Left ventricle myocardium superior (tissue), 1 donor: ENCODE measurements at regions not wholly inside any gene's neighbourhood (a gene's known extent, or its start where the extent isn't known, plus 50 kb on each side); places are given as distances from the start of the nearest gene placed in this dataset.

Source experiments
- ATAC-seq: fragments of 200-7000 bp; cut with Tn5 transposase; one replicate; pipeline ENCODE4 v1.9.1; 2020; ENCODE audit warnings: mild to moderate bottlenecking, moderate library complexity
- DNase-seq: peaks from one replicate; pipeline ENCODE4 v3.0.0-alpha.2; 2020
- intact Hi-C: fragments of 100-400 bp; cut with micrococcal nuclease; formaldehyde crosslinking; loops from one replicate; pipeline ENCODE4 v1.11.0; 2022
- donor health status: DM: no; HTN: yes; CAD: no; lungs with severe emphysema.

DNA sequence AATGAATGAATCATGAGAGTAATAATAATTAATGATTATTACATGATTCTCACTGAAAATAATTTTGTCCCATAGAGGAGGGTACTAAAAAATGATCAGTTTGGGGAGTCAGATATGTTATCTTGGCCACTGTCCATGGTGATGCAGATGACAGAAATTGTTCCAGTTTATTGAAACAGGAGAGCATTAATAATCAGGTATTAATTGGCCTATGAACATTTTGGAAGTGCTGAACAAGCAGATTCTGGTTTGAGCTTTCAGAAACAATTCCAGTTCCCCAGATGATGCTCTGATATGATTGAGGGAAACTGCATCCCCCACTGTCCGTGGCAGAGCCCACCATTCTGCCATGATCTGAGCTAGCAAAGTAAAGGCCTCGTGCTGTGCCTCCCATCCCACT is 345.2 kb downstream of the ZSWIM6 start:
- intact Hi-C loops, result loop anchor here (10.0 kb wide), 1 partner anchor 128 kb away; no protein-coding TSS in a partner anchor
- no peak for ATAC-seq
- DNase-seq, result no peak

GRCh38 chr5:61678966-61679365 is 346.9 kb downstream of the ZSWIM6 start:
- DNase-seq, result no peak
- intact Hi-C loops, result loop anchor here (10.0 kb wide), 1 partner anchor 126 kb away; no protein-coding TSS in a partner anchor
- ATAC-seq, result no peak

GRCh38 chr5:61679562-61679961 is 347.5 kb downstream of the ZSWIM6 start:
- ATAC-seq, result no peak
- DNase-seq, result no peak
- intact Hi-C loops, result loop anchor here (10.0 kb wide), 1 partner anchor 125 kb away; no protein-coding TSS in a partner anchor

- DNase-seq (no peak), ATAC-seq (no peak)
- intact Hi-C loops, result no loop called here
Measured at GRCh38 chr5:61680247-61680646, 348.2 kb downstream of the ZSWIM6 start.

GRCh38 chr5:61683148-61683547 is 351.1 kb downstream of the ZSWIM6 start:
- intact Hi-C loops, result no loop called here
- ATAC-seq, result no peak
- no peak for DNase-seq

DNA sequence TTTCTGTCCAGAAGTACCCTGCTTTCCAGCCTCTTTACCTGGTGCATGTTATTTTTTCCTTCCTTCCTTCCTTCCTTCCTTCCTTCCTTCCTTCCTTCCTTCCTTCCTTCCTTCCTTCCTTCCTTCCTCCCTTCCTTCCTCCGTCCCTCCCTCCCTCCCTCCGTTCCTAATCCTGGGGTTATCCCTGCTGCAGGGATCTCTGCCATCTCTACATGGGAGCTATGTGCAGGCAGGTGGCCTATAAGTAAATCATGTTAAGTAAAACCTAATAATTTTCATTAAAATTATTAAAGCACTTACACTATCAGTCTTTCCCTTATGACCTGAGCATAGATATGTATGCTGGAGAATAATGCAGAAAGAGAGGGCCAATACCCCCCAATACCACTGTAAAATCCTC is 351.9 kb downstream of the ZSWIM6 start:
- intact Hi-C loops, result no loop called here
- DNase-seq (no peak), ATAC-seq (no peak)

- intact Hi-C loops, result no loop called here
- no peak for DNase-seq
- ATAC-seq, result no peak
Measured at GRCh38 chr5:61686491-61687257, 354.6 kb downstream of the ZSWIM6 start.

DNA sequence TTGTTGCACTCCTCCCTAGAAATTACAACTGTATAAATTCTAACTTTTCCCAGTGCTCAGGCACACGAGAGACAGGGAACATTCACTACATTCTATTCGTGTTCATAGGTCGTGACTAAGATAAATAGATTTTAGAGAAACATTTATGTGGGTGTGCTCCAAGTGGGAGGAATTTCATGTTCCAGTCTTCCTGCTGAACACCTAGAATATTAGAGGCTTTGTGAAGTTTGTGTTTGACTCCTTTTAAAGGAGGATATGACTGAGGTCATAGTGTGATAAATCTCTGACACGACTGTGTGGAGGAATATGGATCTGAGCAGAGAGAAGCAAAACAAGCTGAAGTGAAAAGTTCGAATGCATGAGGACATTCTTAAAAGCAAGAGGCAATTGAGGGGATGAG is 355.3 kb downstream of the ZSWIM6 start:
- intact Hi-C loops, result no loop called here
- no peak for DNase-seq
- ATAC-seq, result no peak

- no peak for ATAC-seq
- no peak for DNase-seq
Measured at GRCh38 chr5:61689153-61689846, 357.2 kb downstream of the ZSWIM6 start.

DNA sequence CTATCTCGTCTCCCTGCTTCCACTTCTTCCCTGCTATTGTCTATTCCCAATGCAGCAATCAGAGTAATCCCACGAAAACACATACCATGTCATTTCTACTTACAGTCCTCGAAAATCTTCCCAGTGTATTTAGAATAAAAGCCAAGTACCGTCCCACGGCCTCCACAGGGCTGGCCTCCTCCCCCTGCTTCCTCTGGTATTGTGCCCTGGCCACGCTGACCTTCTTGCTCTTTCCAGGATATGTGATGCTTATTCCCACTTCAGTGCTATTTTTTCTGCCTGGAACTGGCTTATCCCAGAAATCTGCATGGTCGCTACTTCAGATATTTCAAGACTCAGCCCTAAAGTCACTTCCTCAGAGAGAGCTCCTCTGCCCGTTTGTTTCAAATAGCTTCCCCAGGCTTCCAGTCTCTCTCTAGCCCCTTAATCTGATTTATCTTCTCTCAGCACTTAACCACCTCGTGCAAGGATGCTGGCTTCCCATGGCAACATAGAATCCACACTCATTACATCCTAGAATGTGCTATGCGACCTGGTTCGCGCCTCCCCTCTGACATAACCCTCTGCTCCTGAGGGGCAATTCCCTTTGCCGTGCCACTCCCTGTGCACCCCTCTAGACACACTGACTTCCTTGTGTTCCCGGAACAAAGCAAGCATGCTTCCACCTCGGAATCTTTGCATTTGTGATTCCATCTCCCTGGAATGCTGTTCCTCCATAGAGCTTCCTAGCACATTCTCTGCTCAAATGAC is 365.9 kb downstream of the ZSWIM6 start:
- DNase-seq (no peak), ATAC-seq (no peak)
- intact Hi-C loops, result no loop called here

More at GRCh38 chr5:61689153-61689846, 357.2 kb downstream of the ZSWIM6 start:
- intact Hi-C loops, result no loop called here

DNA sequence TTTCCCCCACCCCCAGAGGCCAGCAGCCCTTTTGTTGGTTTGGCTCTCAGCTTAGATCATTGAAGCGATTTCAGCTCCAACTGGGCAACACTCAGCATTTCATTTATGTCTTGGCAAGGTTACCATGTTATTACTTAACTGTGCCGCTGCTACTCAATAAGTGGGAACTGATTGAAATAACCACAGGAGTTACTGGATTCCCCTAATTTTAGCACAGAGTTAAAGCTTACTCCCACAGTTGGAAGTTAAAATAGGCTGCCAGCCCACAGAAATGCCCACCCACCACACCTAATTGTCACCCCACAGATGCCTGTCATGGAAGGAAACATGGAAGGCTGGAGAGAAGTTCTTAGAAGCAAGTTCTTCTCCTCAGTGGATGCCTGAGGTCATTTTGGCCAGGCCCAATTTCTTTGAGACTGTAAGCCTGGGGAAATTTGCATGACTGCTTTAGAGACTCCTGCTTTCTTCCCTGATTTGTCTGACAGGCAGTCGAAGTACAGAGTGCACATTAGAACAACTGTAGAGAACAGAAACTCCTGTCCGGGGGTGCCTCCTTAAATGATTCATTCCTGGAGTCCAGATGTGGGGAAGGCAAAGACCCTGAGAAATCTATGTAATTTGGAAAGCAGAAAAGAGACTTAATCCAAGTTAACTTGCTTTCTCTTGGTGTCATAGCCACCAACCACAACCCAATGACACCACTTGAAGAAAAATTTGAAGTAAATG is 370.0 kb downstream of the ZSWIM6 start:
- intact Hi-C loops, result no loop called here
- no peak for ATAC-seq
- no peak for DNase-seq

DNA sequence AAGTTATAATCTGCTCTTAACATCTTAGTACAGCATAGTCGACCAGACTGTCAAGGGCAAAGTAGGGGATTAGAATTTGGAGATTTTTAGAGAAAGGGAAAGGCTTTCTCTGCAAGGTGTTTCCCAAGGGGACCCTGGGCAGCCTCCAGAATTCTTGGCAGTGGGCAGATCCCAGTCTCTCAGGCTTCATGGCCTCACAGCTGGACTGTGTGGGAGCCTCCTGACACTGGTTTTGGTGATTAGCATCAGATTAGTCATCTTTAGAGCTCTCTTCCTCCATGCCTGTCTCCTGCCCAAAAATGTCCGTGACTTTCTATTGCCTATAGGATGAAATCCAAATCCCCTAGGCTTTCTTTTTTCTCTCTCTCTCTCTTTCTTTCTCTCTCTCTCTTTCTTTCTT is 370.7 kb downstream of the ZSWIM6 start:
- DNase-seq (no peak), ATAC-seq (no peak)
- intact Hi-C loops, result no loop called here

DNA sequence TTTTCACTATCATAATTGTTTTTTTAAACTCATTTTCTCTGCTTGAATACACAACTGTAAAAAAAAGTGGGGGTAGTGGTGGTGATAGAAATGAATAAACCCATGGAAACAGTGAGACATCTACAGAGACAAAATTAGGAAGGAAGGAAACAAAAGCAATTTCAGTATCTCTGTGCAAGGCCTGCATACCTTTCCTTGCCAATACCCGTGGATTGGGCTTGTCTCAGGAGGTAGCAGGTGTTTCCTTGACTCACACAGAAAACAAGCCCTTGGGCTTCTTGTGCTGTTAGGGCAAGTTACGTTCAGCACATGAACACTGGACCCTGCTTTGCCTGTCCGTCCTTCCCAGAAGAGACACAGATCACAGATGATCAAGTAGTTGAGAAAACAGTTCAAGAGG is 372.2 kb downstream of the ZSWIM6 start:
- ATAC-seq (no peak), DNase-seq (no peak)
- intact Hi-C loops, result no loop called here

DNA sequence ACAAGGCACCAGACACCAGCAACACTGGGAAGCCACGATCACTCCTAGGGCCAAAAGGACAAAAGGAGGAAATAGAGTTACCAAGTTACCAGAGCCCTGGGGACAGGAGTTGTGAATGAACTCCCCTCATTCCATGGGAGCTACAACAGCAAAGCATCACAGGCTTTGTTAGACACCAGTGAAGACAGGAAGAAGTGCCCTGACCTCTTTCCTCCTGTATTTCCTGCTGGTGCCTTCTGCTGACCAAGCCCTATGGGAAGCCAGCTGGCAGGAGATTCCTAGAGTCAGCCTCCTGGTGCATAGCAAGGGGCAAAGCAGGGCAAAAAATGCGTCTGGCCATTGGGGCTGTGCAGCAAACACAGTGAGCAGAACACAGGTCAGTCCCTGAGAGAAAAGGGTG is 374.7 kb downstream of the ZSWIM6 start:
- intact Hi-C loops, result no loop called here
- no peak for ATAC-seq
- DNase-seq, result no peak

DNA sequence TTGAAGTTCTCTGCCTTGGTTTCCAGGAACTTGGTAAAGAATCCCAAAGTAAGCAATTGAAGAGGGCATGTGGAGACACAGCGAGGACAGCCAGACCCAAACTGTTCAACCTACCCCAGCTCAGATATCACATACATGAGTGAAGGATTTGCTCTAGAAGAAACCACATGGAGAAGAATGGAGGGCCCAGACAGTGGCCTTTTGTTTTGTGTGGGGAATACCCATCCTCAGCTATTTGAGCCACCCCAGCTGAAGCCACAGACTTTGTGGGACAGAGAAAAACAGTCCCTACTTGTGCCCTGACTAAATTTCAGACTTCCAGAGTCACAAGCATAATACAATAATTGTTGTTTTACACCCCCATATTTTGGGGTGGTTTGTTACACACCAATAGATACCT is 387.1 kb downstream of the ZSWIM6 start:
- intact Hi-C loops, result no loop called here
- DNase-seq (no peak), ATAC-seq (no peak)

DNA sequence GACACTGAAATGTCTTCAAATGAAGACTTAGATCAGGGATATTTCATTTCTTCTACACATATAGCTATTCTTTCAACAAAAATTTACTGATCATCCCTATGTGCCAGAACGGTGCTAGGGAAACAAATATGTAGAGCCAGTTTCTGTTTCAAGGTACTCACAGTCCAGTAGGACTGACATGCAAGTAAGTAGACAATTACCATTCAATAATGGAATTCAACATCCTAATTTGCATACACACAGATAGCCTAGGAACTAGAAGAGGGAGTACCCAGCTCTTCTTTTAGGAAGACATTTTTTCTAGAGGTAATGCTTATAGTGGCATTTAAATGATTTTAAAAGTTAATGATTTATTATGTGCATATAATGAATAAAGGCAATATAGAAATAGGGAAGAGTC is 388.8 kb downstream of the ZSWIM6 start:
- no peak for ATAC-seq
- intact Hi-C loops, result no loop called here

GRCh38 chr5:61724102-61724501 is 392.0 kb downstream of the ZSWIM6 start:
- ATAC-seq, result no peak
- intact Hi-C loops, result no loop called here

More for the DNA sequence above, 388.8 kb downstream of the ZSWIM6 start:
- DNase-seq, result no peak

GRCh38 chr5:61728287-61728686 is 396.2 kb downstream of the ZSWIM6 start:
- intact Hi-C loops, result no loop called here
- no peak for DNase-seq
- no peak for ATAC-seq

More at GRCh38 chr5:61724102-61724501, 392.0 kb downstream of the ZSWIM6 start:
- DNase-seq, result no peak

- no peak for ATAC-seq
- intact Hi-C loops, result no loop called here
- DNase-seq, result no peak
Measured at GRCh38 chr5:61730866-61731265, 398.8 kb downstream of the ZSWIM6 start.
